ENCODE measurements at regions not wholly inside any gene's neighbourhood (a gene's known extent, or its start where the extent isn't known, plus 50 kb on each side); places are given as distances from the start of the nearest gene placed in this dataset.
A peak's percentile ranks its signal among the peaks of the same experiment; 100 is the strongest.

GRCh38 chr12:124386661-124387527 is 92.0 kb downstream of the RFLNA start:
- H3K27me3 ChIP-seq (ENCODE audit: control insufficient read depth in 1 of 2, insufficient read depth in 2 of 2, low read length in 2 of 2): no peaks in the 10 kb centered on the region
- no peak overlapping the region for H3K9ac ChIP-seq (ENCODE audit: low read length)
- H3K36me3 ChIP-seq (ENCODE audit: insufficient read depth, low read length): peaks cover 36% of the 10 kb centered on the region
- H3K4me3 ChIP-seq (ENCODE audit: low read depth in 1 of 2, low read length in 2 of 2): peak overlapping the region in 1 of 2 donors; percentile 9
- H3K4me1 ChIP-seq (ENCODE audit: insufficient read depth, low read length): peaks cover 75% of the 10 kb centered on the region
- H3K9me3 ChIP-seq (ENCODE audit: low read length): no peaks in the 10 kb centered on the region
- H3K27ac ChIP-seq (ENCODE audit: low read depth, low read length): peak overlapping the region; percentile 99

- Histone ChIP-seq H3K27ac (ENCODE audit: low read depth, low read length) (peak overlapping the region; percentile 84), H3K4me3 (ENCODE audit: low read depth in 1 of 2, low read length in 2 of 2) (no peak overlapping the region), H3K9ac (ENCODE audit: low read length) (no peak overlapping the region), H3K4me1 (ENCODE audit: insufficient read depth, low read length) (peaks cover 75% of the 10 kb centered on the region), H3K27me3 (ENCODE audit: control insufficient read depth in 1 of 2, insufficient read depth in 2 of 2, low read length in 2 of 2) (no peaks in the 10 kb centered on the region), H3K9me3 (ENCODE audit: low read length) (no peaks in the 10 kb centered on the region), H3K36me3 (ENCODE audit: insufficient read depth, low read length) (peaks cover 36% of the 10 kb centered on the region)
Observed at GRCh38 chr12:124386059-124386458, 91.2 kb downstream of the RFLNA start.

GRCh38 chr12:124385219-124385969 is 90.5 kb downstream of the RFLNA start:
- Histone ChIP-seq H3K9me3 (ENCODE audit: low read length) (no peaks in the 10 kb centered on the region), H3K4me3 (ENCODE audit: low read depth in 1 of 2, low read length in 2 of 2) (no peak overlapping the region), H3K9ac (ENCODE audit: low read length) (no peak overlapping the region), H3K4me1 (ENCODE audit: insufficient read depth, low read length) (peaks cover 75% of the 10 kb centered on the region), H3K27ac (ENCODE audit: low read depth, low read length) (peak overlapping the region; percentile 40), H3K36me3 (ENCODE audit: insufficient read depth, low read length) (peaks cover 36% of the 10 kb centered on the region), H3K27me3 (ENCODE audit: control insufficient read depth in 1 of 2, insufficient read depth in 2 of 2, low read length in 2 of 2) (no peaks in the 10 kb centered on the region)

- no peaks in the 10 kb centered on the region for H3K27me3 ChIP-seq (ENCODE audit: control insufficient read depth in 1 of 2, insufficient read depth in 2 of 2, low read length in 2 of 2)
- peaks cover 41% of the 10 kb centered on the region for H3K36me3 ChIP-seq (ENCODE audit: insufficient read depth, low read length)
- peaks cover 75% of the 10 kb centered on the region for H3K4me1 ChIP-seq (ENCODE audit: insufficient read depth, low read length)
- H3K9ac ChIP-seq (ENCODE audit: low read length): no peak overlapping the region
- H3K4me3 ChIP-seq (ENCODE audit: low read depth in 1 of 2, low read length in 2 of 2): no peak overlapping the region
- H3K9me3 ChIP-seq (ENCODE audit: low read length): no peaks in the 10 kb centered on the region
- H3K27ac ChIP-seq (ENCODE audit: low read depth, low read length): peak overlapping the region; percentile 39
Observed at GRCh38 chr12:124384299-124384894, 89.5 kb downstream of the RFLNA start.

- Histone ChIP-seq H3K36me3 (ENCODE audit: insufficient read depth, low read length) (peaks cover 54% of the 10 kb centered on the region), H3K4me1 (ENCODE audit: insufficient read depth, low read length) (peaks cover 78% of the 10 kb centered on the region), H3K9me3 (ENCODE audit: low read length) (no peaks in the 10 kb centered on the region), H3K27ac (ENCODE audit: low read depth, low read length) (no peak overlapping the region), H3K4me3 (ENCODE audit: low read depth in 1 of 2, low read length in 2 of 2) (no peak overlapping the region), H3K9ac (ENCODE audit: low read length) (peak overlapping the region; percentile 35), H3K27me3 (ENCODE audit: control insufficient read depth in 1 of 2, insufficient read depth in 2 of 2, low read length in 2 of 2) (no peaks in the 10 kb centered on the region)
Observed at GRCh38 chr12:124383028-124383427, 88.1 kb downstream of the RFLNA start.

GRCh38 chr12:124381456-124382296 is 86.8 kb downstream of the RFLNA start:
- Histone ChIP-seq H3K4me1 (ENCODE audit: insufficient read depth, low read length) (peaks cover 66% of the 10 kb centered on the region), H3K27ac (ENCODE audit: low read depth, low read length) (peak overlapping the region; percentile 88), H3K4me3 (ENCODE audit: low read depth in 1 of 2, low read length in 2 of 2) (peak overlapping the region in 1 of 2 donors; percentile 5), H3K27me3 (ENCODE audit: control insufficient read depth in 1 of 2, insufficient read depth in 2 of 2, low read length in 2 of 2) (no peaks in the 10 kb centered on the region), H3K9me3 (ENCODE audit: low read length) (no peaks in the 10 kb centered on the region), H3K9ac (ENCODE audit: low read length) (peak overlapping the region; percentile 35), H3K36me3 (ENCODE audit: insufficient read depth, low read length) (peaks cover 67% of the 10 kb centered on the region)

GRCh38 chr12:124380796-124381455 is 86.0 kb downstream of the RFLNA start:
- Histone ChIP-seq H3K4me3 (ENCODE audit: low read depth in 1 of 2, low read length in 2 of 2) (peak overlapping the region in 1 of 2 donors; percentile 5), H3K4me1 (ENCODE audit: insufficient read depth, low read length) (peaks cover 59% of the 10 kb centered on the region), H3K9ac (ENCODE audit: low read length) (peak overlapping the region; percentile 31), H3K27ac (ENCODE audit: low read depth, low read length) (peak overlapping the region; percentile 88), H3K9me3 (ENCODE audit: low read length) (no peaks in the 10 kb centered on the region), H3K27me3 (ENCODE audit: control insufficient read depth in 1 of 2, insufficient read depth in 2 of 2, low read length in 2 of 2) (no peaks in the 10 kb centered on the region), H3K36me3 (ENCODE audit: insufficient read depth, low read length) (peaks cover 74% of the 10 kb centered on the region)

- H3K9ac ChIP-seq (ENCODE audit: low read length): peak overlapping the region; percentile 39
- peaks cover 75% of the 10 kb centered on the region for H3K36me3 ChIP-seq (ENCODE audit: insufficient read depth, low read length)
- peak overlapping the region; percentile 88 for H3K27ac ChIP-seq (ENCODE audit: low read depth, low read length)
- H3K27me3 ChIP-seq (ENCODE audit: control insufficient read depth in 1 of 2, insufficient read depth in 2 of 2, low read length in 2 of 2): no peaks in the 10 kb centered on the region
- H3K4me1 ChIP-seq (ENCODE audit: insufficient read depth, low read length): peaks cover 54% of the 10 kb centered on the region
- H3K9me3 ChIP-seq (ENCODE audit: low read length): no peaks in the 10 kb centered on the region
- no peak overlapping the region for H3K4me3 ChIP-seq (ENCODE audit: low read depth in 1 of 2, low read length in 2 of 2)
Observed at GRCh38 chr12:124379938-124380754, 85.3 kb downstream of the RFLNA start.

GRCh38 chr12:124379379-124379937 is 84.6 kb downstream of the RFLNA start:
- Histone ChIP-seq H3K9ac (ENCODE audit: low read length) (peak overlapping the region; percentile 39), H3K9me3 (ENCODE audit: low read length) (no peaks in the 10 kb centered on the region), H3K4me1 (ENCODE audit: insufficient read depth, low read length) (peaks cover 48% of the 10 kb centered on the region), H3K36me3 (ENCODE audit: insufficient read depth, low read length) (peaks cover 75% of the 10 kb centered on the region), H3K4me3 (ENCODE audit: low read depth in 1 of 2, low read length in 2 of 2) (no peak overlapping the region), H3K27ac (ENCODE audit: low read depth, low read length) (peak overlapping the region; percentile 88), H3K27me3 (ENCODE audit: control insufficient read depth in 1 of 2, insufficient read depth in 2 of 2, low read length in 2 of 2) (no peaks in the 10 kb centered on the region)

All from muscle layer of colon (tissue), 2 donors.